HG02884 (cell line): ENCODE measurements at regions not wholly inside any gene's neighbourhood (a gene's known extent, or its start where the extent isn't known, plus 50 kb on each side); places are given as distances from the start of the nearest gene placed in this dataset.
"Not testable (repeated sequence)": the region's sequence is repeated elsewhere in the genome, so short reads cannot be mapped to it uniquely, and the experiment has no call there.

ENCODE experiments used
- ATAC-seq: cut with Tn5 transposase; IDR thresholded peaks from one replicate; pipeline ENCODE4 v1.9.1; 2021; ENCODE audit warnings: mild to moderate bottlenecking, moderate library complexity; ENCODE audit not compliant: unreplicated experiment

- ATAC-seq, result peak; percentile 53
Measured at GRCh38 chr3:105278688-105279087, 88.0 kb upstream of the ALCAM start.

- ATAC-seq, result no peak
Measured at GRCh38 chr3:105281989-105282388, 84.7 kb upstream of the ALCAM start.

- no peak for ATAC-seq
Measured at GRCh38 chr3:105284876-105285275, 81.8 kb upstream of the ALCAM start.

GRCh38 chr3:105285653-105286241 lies 81.0 kb upstream of the ALCAM start:
- no peak for ATAC-seq

- ATAC-seq, result no peak
Measured at GRCh38 chr3:105293441-105293840, 73.3 kb upstream of the ALCAM start.

GRCh38 chr3:105296182-105296822 lies 70.4 kb upstream of the ALCAM start:
- ATAC-seq, result not testable (repeated sequence)

GRCh38 chr3:105304487-105304886 lies 62.2 kb upstream of the ALCAM start:
- ATAC-seq, result no peak

- ATAC-seq, result no peak
Measured at GRCh38 chr3:105315144-105315543, 51.6 kb upstream of the ALCAM start.

- ATAC-seq, result no peak
Measured at GRCh38 chr3:105315815-105316214, 50.9 kb upstream of the ALCAM start.

GRCh38 chr3:105316331-105316730 lies 50.4 kb upstream of the ALCAM start:
- no peak for ATAC-seq
